ENCODE measurements at regions not wholly inside any gene's neighbourhood (a gene's known extent, or its start where the extent isn't known, plus 50 kb on each side); places are given as distances from the start of the nearest gene placed in this dataset.

- no peak for DNase-seq
- in situ Hi-C loops (cut with HindIII; ENCODE audit: low pct_ligation_motif_present, low sequenced_read_pairs) = no loop called here
- no peak overlapping the region for H3K27ac ChIP-seq
- H3K4me3 ChIP-seq (ENCODE audit: low read depth, low read length) = no peak overlapping the region
- no peaks in the 10 kb centered on the region for H3K27me3 ChIP-seq (replicated peaks)
- TF ChIP-seq, protein P1, sequence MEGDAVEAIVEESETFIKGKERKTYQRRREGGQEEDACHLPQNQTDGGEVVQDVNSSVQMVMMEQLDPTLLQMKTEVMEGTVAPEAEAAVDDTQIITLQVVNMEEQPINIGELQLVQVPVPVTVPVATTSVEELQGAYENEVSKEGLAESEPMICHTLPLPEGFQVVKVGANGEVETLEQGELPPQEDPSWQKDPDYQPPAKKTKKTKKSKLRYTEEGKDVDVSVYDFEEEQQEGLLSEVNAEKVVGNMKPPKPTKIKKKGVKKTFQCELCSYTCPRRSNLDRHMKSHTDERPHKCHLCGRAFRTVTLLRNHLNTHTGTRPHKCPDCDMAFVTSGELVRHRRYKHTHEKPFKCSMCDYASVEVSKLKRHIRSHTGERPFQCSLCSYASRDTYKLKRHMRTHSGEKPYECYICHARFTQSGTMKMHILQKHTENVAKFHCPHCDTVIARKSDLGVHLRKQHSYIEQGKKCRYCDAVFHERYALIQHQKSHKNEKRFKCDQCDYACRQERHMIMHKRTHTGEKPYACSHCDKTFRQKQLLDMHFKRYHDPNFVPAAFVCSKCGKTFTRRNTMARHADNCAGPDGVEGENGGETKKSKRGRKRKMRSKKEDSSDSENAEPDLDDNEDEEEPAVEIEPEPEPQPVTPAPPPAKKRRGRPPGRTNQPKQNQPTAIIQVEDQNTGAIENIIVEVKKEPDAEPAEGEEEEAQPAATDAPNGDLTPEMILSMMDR (IDR thresholded peaks at IDR 0.05; ENCODE audit: low read depth, low read length, missing control alignments) = no peak
- H3K36me3 ChIP-seq (replicated peaks) = no peaks in the 10 kb centered on the region
Observed at GRCh38 chr9:89955144-89955543, 350.3 kb downstream of the GADD45G start.

DNA sequence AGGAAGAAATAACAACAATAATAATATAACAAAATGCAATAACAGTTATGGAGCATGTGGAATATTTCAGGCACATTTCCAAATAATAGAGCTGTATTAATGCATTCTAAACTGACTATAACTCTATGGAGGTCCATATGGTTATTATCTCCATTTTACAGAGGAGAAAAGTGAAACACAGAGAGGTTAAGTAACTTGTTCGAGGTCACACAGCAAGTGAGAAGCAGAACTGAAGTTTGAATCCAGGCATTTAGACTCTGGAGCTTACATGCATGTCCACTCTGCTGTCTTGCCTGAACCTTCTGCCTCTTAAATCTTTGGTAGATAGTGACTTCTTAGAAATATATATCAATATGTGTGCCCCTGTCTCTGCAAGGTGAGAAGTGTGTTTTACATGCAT, 350.8 kb downstream of the GADD45G start:
- no peak for DNase-seq
- H3K36me3 ChIP-seq (replicated peaks) = no peaks in the 10 kb centered on the region
- H3K27me3 ChIP-seq (replicated peaks) = no peaks in the 10 kb centered on the region
- H3K27ac ChIP-seq = no peak overlapping the region
- in situ Hi-C loops (cut with HindIII; ENCODE audit: low pct_ligation_motif_present, low sequenced_read_pairs) = no loop called here
- H3K4me3 ChIP-seq (ENCODE audit: low read depth, low read length) = no peak overlapping the region
- TF ChIP-seq, protein P1 (IDR thresholded peaks at IDR 0.05; ENCODE audit: low read depth, low read length, missing control alignments) = no peak

- no peak overlapping the region for H3K4me3 ChIP-seq (ENCODE audit: low read depth, low read length)
- no peaks in the 10 kb centered on the region for H3K36me3 ChIP-seq (replicated peaks)
- no peak overlapping the region for H3K27ac ChIP-seq
- H3K27me3 ChIP-seq (replicated peaks) = no peaks in the 10 kb centered on the region
- in situ Hi-C loops (cut with HindIII; ENCODE audit: low pct_ligation_motif_present, low sequenced_read_pairs) = no loop called here
- DNase-seq = no peak
- TF ChIP-seq, protein P1 (IDR thresholded peaks at IDR 0.05; ENCODE audit: low read depth, low read length, missing control alignments) = no peak
Observed at GRCh38 chr9:89956331-89956730, 351.5 kb downstream of the GADD45G start.

DNA sequence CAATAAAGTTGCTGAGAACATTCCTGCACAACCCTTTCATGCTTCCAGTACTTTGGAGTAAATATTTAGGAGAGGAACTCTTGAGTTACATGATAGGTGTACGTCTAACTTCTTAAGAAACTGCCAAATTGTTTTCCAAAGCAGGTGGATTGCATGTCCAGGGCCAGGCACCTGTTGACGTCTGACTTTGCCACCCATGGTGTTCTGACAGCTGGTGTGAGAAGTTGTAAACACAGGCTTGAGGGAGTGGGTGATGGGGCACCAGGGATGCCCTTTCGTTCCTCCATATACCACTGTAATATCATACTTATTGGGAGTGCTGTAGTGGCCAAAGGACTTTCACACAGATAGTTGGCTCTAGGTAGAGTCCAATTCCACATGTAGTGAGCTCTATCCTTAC, 352.1 kb downstream of the GADD45G start:
- in situ Hi-C loops (cut with HindIII; ENCODE audit: low pct_ligation_motif_present, low sequenced_read_pairs) = no loop called here
- no peaks in the 10 kb centered on the region for H3K27me3 ChIP-seq (replicated peaks)
- H3K27ac ChIP-seq = no peak overlapping the region
- no peak overlapping the region for H3K4me3 ChIP-seq (ENCODE audit: low read depth, low read length)
- H3K36me3 ChIP-seq (replicated peaks) = no peaks in the 10 kb centered on the region
- TF ChIP-seq, protein P1 (IDR thresholded peaks at IDR 0.05; ENCODE audit: low read depth, low read length, missing control alignments) = no peak
- DNase-seq = no peak

- TF ChIP-seq, protein P1 (IDR thresholded peaks at IDR 0.05; ENCODE audit: low read depth, low read length, missing control alignments) = no peak
- in situ Hi-C loops (cut with HindIII; ENCODE audit: low pct_ligation_motif_present, low sequenced_read_pairs) = no loop called here
- no peaks in the 10 kb centered on the region for H3K36me3 ChIP-seq (replicated peaks)
- no peak overlapping the region for H3K4me3 ChIP-seq (ENCODE audit: low read depth, low read length)
- no peaks in the 10 kb centered on the region for H3K27me3 ChIP-seq (replicated peaks)
- H3K27ac ChIP-seq = no peak overlapping the region
- no peak for DNase-seq
Observed at GRCh38 chr9:89958086-89958485, 353.3 kb downstream of the GADD45G start.

- in situ Hi-C loops (cut with HindIII; ENCODE audit: low pct_ligation_motif_present, low sequenced_read_pairs) = no loop called here
- H3K27ac ChIP-seq = no peak overlapping the region
Observed at GRCh38 chr9:89961616-89962341, 357.0 kb downstream of the GADD45G start.

More at GRCh38 chr9:89961616-89962341, 357.0 kb downstream of the GADD45G start:
- Histone ChIP-seq H3K36me3 (replicated peaks) (no peaks in the 10 kb centered on the region), H3K4me3 (ENCODE audit: low read depth, low read length) (no peak overlapping the region), H3K27me3 (replicated peaks) (no peaks in the 10 kb centered on the region)
- TF ChIP-seq, protein P1 (IDR thresholded peaks at IDR 0.05; ENCODE audit: low read depth, low read length, missing control alignments) = no peak
- DNase-seq = peak; percentile 1

Data from brain microvascular endothelial cell (primary cell).